CD4-positive, alpha-beta T cell treated with Interleukin-15 for 4 hours (primary cell): ENCODE measurements at regions not wholly inside any gene's neighbourhood (a gene's known extent, or its start where the extent isn't known, plus 50 kb on each side); places are given as distances from the start of the nearest gene placed in this dataset.

Experiments used
- DNase-seq: peaks from one replicate; pipeline ENCODE4 v3.0.0-alpha.2; 2020; ENCODE audit warnings: low spot score

- peak; percentile 12 for DNase-seq
These were observed 57.9 kb upstream of the MAF start for GRCh38 chr16:79658301-79659033.

GRCh38 chr16:79656553-79657115 lies 56.1 kb upstream of the MAF start:
- DNase-seq, result no peak

- DNase-seq, result no peak
These were observed 52.9 kb upstream of the MAF start for GRCh38 chr16:79653373-79653891.

- no peak for DNase-seq
These were observed 50.8 kb upstream of the MAF start for GRCh38 chr16:79651363-79651762.
